PFSK-1 (cell line): ENCODE measurements at regions not wholly inside any gene's neighbourhood (a gene's known extent, or its start where the extent isn't known, plus 50 kb on each side); places are given as distances from the start of the nearest gene placed in this dataset.

Experiments used
- FOXP2 ChIP-seq: optimal IDR thresholded peaks from 2 replicates; pipeline ENCODE3; 2011; ENCODE audit warnings: borderline replicate concordance, control low read depth, inconsistent platforms; ENCODE audit not compliant: insufficient read depth; ENCODE audit errors: extremely low read length, extremely low read depth
- POLR2AphosphoS5 ChIP-seq: IDR thresholded peaks from 2 replicates; pipeline ENCODE4 v1.6.1; 2012; ENCODE audit warnings: low read depth, mild to moderate bottlenecking, control low read depth, low read length, moderate library complexity
- SIN3A ChIP-seq: IDR thresholded peaks from 2 replicates; pipeline ENCODE4 v1.6.1; 2012; ENCODE audit warnings: mild to moderate bottlenecking, low read length, moderate library complexity, borderline replicate concordance; ENCODE audit not compliant: insufficient read depth
- TAF1 ChIP-seq: IDR thresholded peaks from 2 replicates; pipeline ENCODE4 v1.6.1; 2012; ENCODE audit warnings: low read length, control low read depth, borderline replicate concordance; ENCODE audit not compliant: insufficient read depth
- TF ChIP-seq, protein P1 (sequence below), 2 experiments: IDR thresholded peaks; 2 replicates each; pipeline versions ENCODE4 v1.6.1 to v1.8.0; 2011 to 2012; ENCODE audit warnings: low read depth in 2 of 2, low read length in 2 of 2, control low read depth in 1 of 2, inconsistent platforms in 1 of 2, mild to moderate bottlenecking in 1 of 2, moderate library complexity in 1 of 2; ENCODE audit not compliant: insufficient read depth in 1 of 2

GRCh38 chr1:56167596-56167995 lies 411.8 kb downstream of the PLPP3 start:
- TF ChIP-seq, protein P1, sequence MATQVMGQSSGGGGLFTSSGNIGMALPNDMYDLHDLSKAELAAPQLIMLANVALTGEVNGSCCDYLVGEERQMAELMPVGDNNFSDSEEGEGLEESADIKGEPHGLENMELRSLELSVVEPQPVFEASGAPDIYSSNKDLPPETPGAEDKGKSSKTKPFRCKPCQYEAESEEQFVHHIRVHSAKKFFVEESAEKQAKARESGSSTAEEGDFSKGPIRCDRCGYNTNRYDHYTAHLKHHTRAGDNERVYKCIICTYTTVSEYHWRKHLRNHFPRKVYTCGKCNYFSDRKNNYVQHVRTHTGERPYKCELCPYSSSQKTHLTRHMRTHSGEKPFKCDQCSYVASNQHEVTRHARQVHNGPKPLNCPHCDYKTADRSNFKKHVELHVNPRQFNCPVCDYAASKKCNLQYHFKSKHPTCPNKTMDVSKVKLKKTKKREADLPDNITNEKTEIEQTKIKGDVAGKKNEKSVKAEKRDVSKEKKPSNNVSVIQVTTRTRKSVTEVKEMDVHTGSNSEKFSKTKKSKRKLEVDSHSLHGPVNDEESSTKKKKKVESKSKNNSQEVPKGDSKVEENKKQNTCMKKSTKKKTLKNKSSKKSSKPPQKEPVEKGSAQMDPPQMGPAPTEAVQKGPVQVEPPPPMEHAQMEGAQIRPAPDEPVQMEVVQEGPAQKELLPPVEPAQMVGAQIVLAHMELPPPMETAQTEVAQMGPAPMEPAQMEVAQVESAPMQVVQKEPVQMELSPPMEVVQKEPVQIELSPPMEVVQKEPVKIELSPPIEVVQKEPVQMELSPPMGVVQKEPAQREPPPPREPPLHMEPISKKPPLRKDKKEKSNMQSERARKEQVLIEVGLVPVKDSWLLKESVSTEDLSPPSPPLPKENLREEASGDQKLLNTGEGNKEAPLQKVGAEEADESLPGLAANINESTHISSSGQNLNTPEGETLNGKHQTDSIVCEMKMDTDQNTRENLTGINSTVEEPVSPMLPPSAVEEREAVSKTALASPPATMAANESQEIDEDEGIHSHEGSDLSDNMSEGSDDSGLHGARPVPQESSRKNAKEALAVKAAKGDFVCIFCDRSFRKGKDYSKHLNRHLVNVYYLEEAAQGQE (IDR thresholded peaks at IDR 0.05; ENCODE audit: insufficient read depth in 1 of 2, low read depth in 2 of 2, low read length in 2 of 2), result no peak
- no peak for TF ChIP-seq SIN3A
- no peak for TF ChIP-seq POLR2AphosphoS5
- no peak for TF ChIP-seq TAF1
- no peak for TF ChIP-seq FOXP2
